ENCODE measurements at regions not wholly inside any gene's neighbourhood (a gene's known extent, or its start where the extent isn't known, plus 50 kb on each side); places are given as distances from the start of the nearest gene placed in this dataset.
A peak's percentile ranks its signal among the peaks of the same experiment; 100 is the strongest.
"Not testable (repeated sequence)": the region's sequence is repeated elsewhere in the genome, so short reads cannot be mapped to it uniquely, and the experiment has no call there.

DNA sequence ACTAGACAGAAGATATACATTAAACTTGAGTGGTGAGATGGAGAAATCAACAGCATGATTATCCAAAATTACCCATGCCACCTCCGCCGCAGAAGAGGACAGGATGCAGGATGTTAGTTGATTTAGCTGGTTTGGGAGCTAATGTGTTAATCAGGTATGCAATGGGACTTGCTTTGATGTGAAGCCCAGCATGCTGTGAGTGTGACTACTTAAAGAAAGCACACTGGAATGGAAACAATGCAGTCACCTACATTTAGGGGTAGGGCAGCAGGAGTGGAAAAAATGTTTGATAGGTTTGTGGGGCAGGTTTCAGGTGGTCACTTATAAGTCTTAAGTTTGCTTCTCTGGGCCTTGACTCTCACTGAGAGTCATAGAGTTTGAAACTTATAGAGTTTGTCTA, 170.0 kb upstream of the DAAM1 start:
- DNase-seq (ENCODE audit: extremely low read depth, low read depth) = no peak
- no peak for TF ChIP-seq CTCF (IDR thresholded peaks at IDR 0.05; ENCODE audit: low read depth, low read length, missing control alignments)

GRCh38 chr14:59018978-59019377, 169.5 kb upstream of the DAAM1 start:
- H3K4me3 ChIP-seq (replicated peaks; ENCODE audit: low read depth, low read length) = no peak overlapping the region
- DNase-seq (ENCODE audit: extremely low read depth, low read depth) = no peak
- TF ChIP-seq CTCF (IDR thresholded peaks at IDR 0.05; ENCODE audit: low read depth, low read length, missing control alignments) = peak; percentile 36

More for the DNA sequence above, 170.0 kb upstream of the DAAM1 start:
- H3K4me3 ChIP-seq (replicated peaks; ENCODE audit: low read depth, low read length) = no peak overlapping the region

GRCh38 chr14:59020382-59020781, 168.1 kb upstream of the DAAM1 start:
- no peak overlapping the region for H3K4me3 ChIP-seq (replicated peaks; ENCODE audit: low read depth, low read length)
- TF ChIP-seq CTCF (IDR thresholded peaks at IDR 0.05; ENCODE audit: low read depth, low read length, missing control alignments) = peak; percentile 50
- no peak for DNase-seq (ENCODE audit: extremely low read depth, low read depth)

GRCh38 chr14:59022144-59022543, 166.3 kb upstream of the DAAM1 start:
- no peak overlapping the region for H3K4me3 ChIP-seq (replicated peaks; ENCODE audit: low read depth, low read length)
- no peak for DNase-seq (ENCODE audit: extremely low read depth, low read depth)
- peak; percentile 13 for TF ChIP-seq CTCF (IDR thresholded peaks at IDR 0.05; ENCODE audit: low read depth, low read length, missing control alignments)

DNA sequence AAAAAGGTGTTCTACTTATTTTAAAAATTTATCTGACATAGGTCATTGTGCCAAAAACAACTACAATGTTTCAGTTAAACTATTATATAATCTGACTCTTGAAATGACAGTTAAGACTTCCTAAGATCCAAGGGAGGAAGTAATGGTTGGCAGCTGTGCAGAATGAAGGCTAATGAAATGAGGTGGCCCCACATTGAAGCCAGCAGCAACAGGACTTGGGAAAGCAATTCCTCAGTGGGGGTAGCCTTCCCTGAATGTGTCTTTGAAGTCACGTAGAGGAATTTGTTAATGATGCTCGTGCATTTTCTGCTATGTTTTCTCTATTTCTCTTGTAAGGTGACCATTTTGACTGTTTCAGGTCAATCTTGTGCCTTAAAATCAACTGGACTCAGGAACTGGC, 162.4 kb upstream of the DAAM1 start:
- no peak overlapping the region for H3K4me3 ChIP-seq (replicated peaks; ENCODE audit: low read depth, low read length)
- DNase-seq (ENCODE audit: extremely low read depth, low read depth) = no peak
- TF ChIP-seq CTCF (IDR thresholded peaks at IDR 0.05; ENCODE audit: low read depth, low read length, missing control alignments) = no peak

- not testable (repeated sequence) for H3K4me3 ChIP-seq (replicated peaks; ENCODE audit: low read depth, low read length); DNase-seq (ENCODE audit: extremely low read depth, low read depth)
Measured at GRCh38 chr14:59026640-59027039, 161.8 kb upstream of the DAAM1 start.

- no peak overlapping the region for H3K4me3 ChIP-seq (replicated peaks; ENCODE audit: low read depth, low read length)
- DNase-seq (ENCODE audit: extremely low read depth, low read depth) = peak; percentile 97
- TF ChIP-seq CTCF (IDR thresholded peaks at IDR 0.05; ENCODE audit: low read depth, low read length, missing control alignments) = peak; percentile 90
Measured at GRCh38 chr14:59028476-59029202, 159.8 kb upstream of the DAAM1 start.
